Transverse colon (tissue), 4 donors: ENCODE measurements at regions not wholly inside any gene's neighbourhood (a gene's known extent, or its start where the extent isn't known, plus 50 kb on each side); places are given as distances from the start of the nearest gene placed in this dataset.

Experiments
- DNase-seq: peaks from one replicate; pipeline ENCODE4 v3.0.0-alpha.2; 2019
- H3K27ac ChIP-seq, 4 donors: fragments of 200-600 bp; sonication (generic); 2 replicates each; pipeline ENCODE4 v1.5.1; 2016 to 2018; ENCODE audit warnings: inconsistent platforms in 4 of 4
- H3K27me3 ChIP-seq: fragments of 200-600 bp; sonication (generic); 2 replicates; pipeline ENCODE4 v1.5.1; 2017; ENCODE audit warnings: inconsistent platforms
- H3K36me3 ChIP-seq, 4 donors: fragments of 200-600 bp; sonication (generic); 2 replicates each; pipeline ENCODE4 v1.5.1; 2017 to 2019; ENCODE audit warnings: inconsistent platforms in 4 of 4
- H3K4me1 ChIP-seq, 4 donors: fragments of 200-600 bp; sonication (generic); 2 replicates each; pipeline ENCODE4 v1.5.1; 2017 to 2020; ENCODE audit warnings: inconsistent platforms in 4 of 4
- H3K4me3 ChIP-seq, 4 donors: fragments of 200-600 bp; sonication (generic); 1 replicate in 1 of 4; 2 replicates in 3 of 4; pipeline versions ENCODE4 v1.5.1 to v1.6.1; 2017 to 2019; ENCODE audit warnings: inconsistent platforms in 4 of 4
- H3K9me3 ChIP-seq, 2 donors: fragments of 200-600 bp; sonication (generic); 2 replicates each; pipeline ENCODE4 v1.5.1; 2017 to 2019; ENCODE audit warnings: inconsistent platforms in 2 of 2
- CTCF ChIP-seq, 5 experiments: fragments of 200-600 bp in 3 of 5; fragments of 450-650 bp in 2 of 5; sonication (generic) in 3 of 5; IDR thresholded peaks; 1 replicate in 2 of 5; 2 replicates in 3 of 5; pipeline ENCODE4 v1.5.1; 2016 to 2017; ENCODE audit warnings: antibody characterized with exemption in 5 of 5, inconsistent platforms in 3 of 5, mild to moderate bottlenecking in 2 of 5, moderate library complexity in 1 of 5
- EP300 ChIP-seq: sonication (generic); formaldehyde crosslinking; IDR thresholded peaks from one replicate; pipeline ENCODE4 v1.6.1; 2017; ENCODE audit warnings: antibody characterized with exemption, low read depth
- POLR2A ChIP-seq: fragments of 450-650 bp; IDR thresholded peaks from one replicate; pipeline ENCODE4 v1.6.1; 2016; ENCODE audit warnings: antibody characterized with exemption, mild to moderate bottlenecking, moderate library complexity
- POLR2AphosphoS5 ChIP-seq, 3 donors: sonication (generic); formaldehyde crosslinking; IDR thresholded peaks; one replicate each; pipeline ENCODE4 v1.6.1; 2016; ENCODE audit warnings: antibody characterized with exemption in 3 of 3
- WGBS, 2 donors: methylation state at CpG; one replicate each; pipeline ENCODE4 v1.1.5; 2018; ENCODE audit warnings: low coverage in 1 of 2; 5-methylcytosine and 5-hydroxymethylcytosine counted together
- in situ Hi-C, 4 donors: fragments of 200-750 bp; cut with MboI; loops; one replicate each; pipeline versions ENCODE4 v1.15.0 to v1.15.1; 2017; ENCODE audit warnings: low sequenced_read_pairs in 3 of 4, low pct_ligation_motif_present in 1 of 4, low pct_unique_long_range_greater_than_20kb in 1 of 4
- intact Hi-C: fragments of 100-400 bp; cut with DNase I; formaldehyde crosslinking; loops from one replicate; pipeline ENCODE4 v1.15.1; 2023; ENCODE audit warnings: low total_unique reads

GRCh38 chr4:15142201-15142600, 139.9 kb downstream of the CPEB2 start:
- in situ Hi-C loops: no loop called here
- no peak overlapping the region for H3K4me3 ChIP-seq
- no peaks in the 10 kb centered on the region for H3K36me3 ChIP-seq
- DNase-seq: no peak
- H3K4me1 ChIP-seq: no peaks in the 10 kb centered on the region
- no peak for TF ChIP-seq EP300
- TF ChIP-seq CTCF (IDR thresholded peaks at IDR 0.05): no peak
- TF ChIP-seq POLR2A: no peak
- TF ChIP-seq POLR2AphosphoS5 (IDR thresholded peaks at IDR 0.05): no peak
- H3K27me3 ChIP-seq: no peaks in the 10 kb centered on the region
- intact Hi-C loops: no loop called here
- H3K27ac ChIP-seq: no peak overlapping the region
- WGBS, 2 donors: 83% methylated on average over 1 of the region's 1 CpG; no CpG with 5 or more reads in 1 of the 2 donors
- no peaks in the 10 kb centered on the region for H3K9me3 ChIP-seq

DNA sequence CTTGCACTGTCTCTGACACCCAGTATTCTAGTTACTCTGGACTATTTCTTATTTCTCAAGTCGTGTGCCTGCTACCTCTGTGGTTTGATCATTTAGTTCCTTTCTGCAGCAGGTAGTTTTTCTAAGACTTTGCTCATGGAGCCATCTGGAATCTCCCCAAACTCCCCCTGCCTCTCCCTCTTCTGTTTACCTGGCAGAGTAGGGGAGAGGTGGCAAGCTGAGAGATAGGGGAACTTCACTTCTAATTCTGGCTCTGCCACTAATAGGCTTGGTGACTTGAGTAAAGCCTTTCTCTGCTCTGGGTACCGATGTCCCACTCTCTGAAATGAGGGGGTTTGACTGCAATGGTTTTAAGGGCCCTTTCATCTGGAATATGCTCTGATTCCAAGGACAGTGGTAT, 141.3 kb downstream of the CPEB2 start:
- intact Hi-C loops: no loop called here
- H3K27me3 ChIP-seq: no peaks in the 10 kb centered on the region
- H3K4me1 ChIP-seq: no peaks in the 10 kb centered on the region
- H3K9me3 ChIP-seq: no peaks in the 10 kb centered on the region
- no peak for TF ChIP-seq CTCF (IDR thresholded peaks at IDR 0.05)
- TF ChIP-seq POLR2A: no peak
- TF ChIP-seq POLR2AphosphoS5 (IDR thresholded peaks at IDR 0.05): no peak
- no peak for TF ChIP-seq EP300
- no peak overlapping the region for H3K4me3 ChIP-seq
- in situ Hi-C loops: no loop called here
- WGBS, 2 donors: 0 to 69% methylated on average over 1 to 2 of the region's 2 CpGs
- no peaks in the 10 kb centered on the region for H3K36me3 ChIP-seq
- H3K27ac ChIP-seq: no peak overlapping the region
- no peak for DNase-seq

DNA sequence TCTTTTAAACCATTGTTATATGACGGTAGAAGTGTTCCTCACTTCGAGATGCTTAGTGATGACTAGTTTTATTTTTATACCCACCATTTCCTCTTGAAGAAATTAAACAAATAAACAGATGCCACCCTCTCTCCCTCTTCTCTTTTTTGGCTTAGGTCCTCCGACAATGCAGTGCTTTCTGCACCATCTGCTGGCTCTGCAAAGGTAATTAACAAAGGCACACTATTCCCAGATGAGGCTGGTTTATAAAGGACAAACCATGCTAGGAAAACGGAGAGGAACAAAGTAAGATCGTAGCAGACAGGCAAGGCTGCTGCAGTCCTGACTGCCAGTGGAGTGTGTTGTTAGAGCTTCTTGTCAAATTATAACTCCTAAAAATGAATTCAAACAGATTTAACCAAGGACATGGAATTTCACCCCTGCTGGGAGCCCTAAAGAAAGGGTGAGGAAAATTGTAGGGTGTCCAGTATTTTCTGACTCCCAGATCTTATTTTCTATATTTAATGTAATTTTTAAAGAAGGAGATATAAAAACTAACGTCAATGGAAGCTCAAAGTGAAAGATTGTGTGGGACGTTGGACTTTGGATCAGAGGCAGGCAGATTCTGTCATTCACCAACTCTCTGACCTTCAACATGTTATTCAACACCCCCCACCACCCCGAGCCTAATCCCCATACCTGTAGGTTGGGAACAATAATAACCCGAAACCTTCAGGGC, 142.1 kb downstream of the CPEB2 start:
- H3K4me1 ChIP-seq: peaks cover 0 to 3% (median 2%) of the 10 kb centered on the region in 4 donors
- TF ChIP-seq CTCF (IDR thresholded peaks at IDR 0.05) (no peak), EP300 (no peak), POLR2AphosphoS5 (IDR thresholded peaks at IDR 0.05) (no peak), POLR2A (no peak)
- H3K27ac ChIP-seq: no peak overlapping the region
- in situ Hi-C loops: no loop called here
- H3K27me3 ChIP-seq: no peaks in the 10 kb centered on the region
- H3K9me3 ChIP-seq: no peaks in the 10 kb centered on the region
- H3K4me3 ChIP-seq: no peak overlapping the region
- no peak for DNase-seq
- H3K36me3 ChIP-seq: no peaks in the 10 kb centered on the region
- intact Hi-C loops: no loop called here
- 53 to 58% methylated on average over 9 of the region's 9 CpGs for WGBS, 2 donors

GRCh38 chr4:15144967-15145295, 142.7 kb downstream of the CPEB2 start:
- WGBS, 2 donors: 68 to 88% methylated on average over 5 to 7 of the region's 7 CpGs
- Histone ChIP-seq H3K27ac (no peak overlapping the region), H3K4me1 (peaks cover 3 to 8% (median 6%) of the 10 kb centered on the region in 4 donors), H3K27me3 (no peaks in the 10 kb centered on the region), H3K9me3 (no peaks in the 10 kb centered on the region), H3K36me3 (no peaks in the 10 kb centered on the region), H3K4me3 (no peak overlapping the region)
- TF ChIP-seq POLR2AphosphoS5 (IDR thresholded peaks at IDR 0.05): no peak
- no peak for TF ChIP-seq CTCF (IDR thresholded peaks at IDR 0.05)
- TF ChIP-seq POLR2A: no peak
- TF ChIP-seq EP300: no peak
- intact Hi-C loops: no loop called here
- in situ Hi-C loops: no loop called here
- no peak for DNase-seq
